Liver (tissue), 2 donors: ENCODE measurements at regions not wholly inside any gene's neighbourhood (a gene's known extent, or its start where the extent isn't known, plus 50 kb on each side); places are given as distances from the start of the nearest gene placed in this dataset.

Source experiments
- CTCF ChIP-seq: fragments of 150-350 bp; IDR thresholded peaks from 2 replicates; pipeline ENCODE4 v1.5.1; 2017; ENCODE audit warnings: improper control_type of control experiment, low read depth, low read length; ENCODE audit not compliant: missing input control
- REST ChIP-seq: IDR thresholded peaks from 2 replicates; pipeline ENCODE4 v1.6.1; 2016; ENCODE audit warnings: antibody characterized with exemption, mild to moderate bottlenecking
- donor health status: healthy.

GRCh38 chr18:22521026-22521707 lies 103.5 kb upstream of the CTAGE1 start:
- no peak for TF ChIP-seq CTCF
- no peak for TF ChIP-seq REST
